Stimulated activated CD4-positive, alpha-beta T cell treated with anti-CD3 and anti-CD28 coated beads, Interleukin-15, amount 100 ng/mL, for 24 hours (primary cell): ENCODE measurements at regions not wholly inside any gene's neighbourhood (a gene's known extent, or its start where the extent isn't known, plus 50 kb on each side); places are given as distances from the start of the nearest gene placed in this dataset.

ENCODE experiments used
- DNase-seq: peaks from one replicate; pipeline ENCODE4 v3.0.0-alpha.2; 2020

DNA sequence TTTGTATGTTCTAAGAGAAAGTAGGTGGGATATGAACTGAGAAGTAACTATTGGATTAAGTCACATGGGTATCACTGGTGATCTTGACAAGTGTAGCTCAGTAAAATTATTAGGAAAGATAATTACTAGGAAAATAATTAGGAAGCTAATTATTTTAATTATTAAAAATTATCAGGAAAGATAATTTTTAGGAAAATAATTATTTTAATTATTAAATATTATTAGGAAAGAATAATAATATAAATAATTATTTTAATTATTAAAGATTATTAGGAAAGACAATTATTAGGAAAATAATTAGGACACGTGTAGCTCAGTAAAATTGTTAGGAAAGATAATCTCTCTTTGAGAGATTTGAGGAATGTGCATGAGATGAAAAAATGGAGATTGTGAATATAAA lies 623.4 kb upstream of the PIK3C3 start:
- no peak for DNase-seq

GRCh38 chr18:41326311-41326710 lies 628.7 kb upstream of the PIK3C3 start:
- no peak for DNase-seq

GRCh38 chr18:41324934-41325333 lies 630.1 kb upstream of the PIK3C3 start:
- no peak for DNase-seq

- DNase-seq: no peak
Observed at GRCh38 chr18:41324020-41324791, 630.8 kb upstream of the PIK3C3 start.

DNA sequence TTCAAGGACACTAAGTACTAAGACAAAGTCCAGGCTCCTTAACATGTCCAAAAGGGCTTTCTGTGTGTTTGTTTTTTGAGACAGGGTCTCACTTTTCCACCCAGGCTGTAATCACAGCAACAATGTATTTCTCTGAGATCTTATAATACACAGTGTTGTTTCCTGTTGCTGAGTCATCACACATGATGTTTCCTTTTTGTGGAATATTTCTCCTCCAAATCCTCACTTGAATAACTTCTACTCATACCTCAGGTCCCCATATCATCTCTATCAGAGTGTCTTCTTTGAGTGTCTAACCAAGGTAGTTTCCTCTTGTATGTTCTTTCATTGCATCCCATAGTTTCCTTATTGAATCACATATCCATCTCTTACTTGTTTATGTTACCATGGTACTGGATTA lies 632.0 kb upstream of the PIK3C3 start:
- DNase-seq: no peak

DNA sequence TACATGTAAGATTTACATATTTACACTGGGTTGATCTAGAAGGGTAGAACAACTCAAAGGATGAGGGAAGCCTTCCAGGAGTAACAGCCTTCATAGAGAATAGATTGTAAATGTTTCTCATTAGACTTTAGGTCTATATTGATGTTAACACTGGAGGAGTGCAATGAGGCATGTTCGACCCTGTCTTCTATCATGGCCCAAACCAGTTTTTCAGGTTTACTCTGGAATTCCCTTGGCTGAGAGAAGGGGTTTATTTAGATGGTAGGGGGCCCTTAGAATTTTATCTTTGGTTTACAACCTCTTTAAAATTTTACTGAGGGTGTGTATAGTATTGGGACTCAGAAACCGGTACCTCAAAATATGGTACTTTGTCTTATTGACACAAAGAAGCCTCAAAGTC lies 634.9 kb upstream of the PIK3C3 start:
- no peak for DNase-seq

DNA sequence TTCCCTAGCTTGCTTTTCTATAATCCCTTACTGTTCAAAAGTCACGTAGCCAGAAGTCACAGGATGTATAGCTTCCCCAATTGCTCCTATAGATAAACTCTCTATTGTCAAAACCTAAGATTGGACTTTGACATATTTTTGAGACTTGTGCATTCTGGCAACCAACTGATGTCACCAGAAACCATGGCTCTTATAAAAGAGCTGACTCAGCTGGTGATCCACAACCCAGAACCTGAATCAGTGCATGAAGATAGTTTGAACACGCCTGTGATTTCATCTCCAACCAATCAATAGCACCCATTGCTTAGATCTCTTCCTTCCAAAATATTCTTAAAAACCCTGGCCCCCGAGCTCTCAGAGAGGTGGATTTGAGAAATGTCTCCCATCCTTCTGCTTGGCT lies 639.9 kb upstream of the PIK3C3 start:
- no peak for DNase-seq

DNA sequence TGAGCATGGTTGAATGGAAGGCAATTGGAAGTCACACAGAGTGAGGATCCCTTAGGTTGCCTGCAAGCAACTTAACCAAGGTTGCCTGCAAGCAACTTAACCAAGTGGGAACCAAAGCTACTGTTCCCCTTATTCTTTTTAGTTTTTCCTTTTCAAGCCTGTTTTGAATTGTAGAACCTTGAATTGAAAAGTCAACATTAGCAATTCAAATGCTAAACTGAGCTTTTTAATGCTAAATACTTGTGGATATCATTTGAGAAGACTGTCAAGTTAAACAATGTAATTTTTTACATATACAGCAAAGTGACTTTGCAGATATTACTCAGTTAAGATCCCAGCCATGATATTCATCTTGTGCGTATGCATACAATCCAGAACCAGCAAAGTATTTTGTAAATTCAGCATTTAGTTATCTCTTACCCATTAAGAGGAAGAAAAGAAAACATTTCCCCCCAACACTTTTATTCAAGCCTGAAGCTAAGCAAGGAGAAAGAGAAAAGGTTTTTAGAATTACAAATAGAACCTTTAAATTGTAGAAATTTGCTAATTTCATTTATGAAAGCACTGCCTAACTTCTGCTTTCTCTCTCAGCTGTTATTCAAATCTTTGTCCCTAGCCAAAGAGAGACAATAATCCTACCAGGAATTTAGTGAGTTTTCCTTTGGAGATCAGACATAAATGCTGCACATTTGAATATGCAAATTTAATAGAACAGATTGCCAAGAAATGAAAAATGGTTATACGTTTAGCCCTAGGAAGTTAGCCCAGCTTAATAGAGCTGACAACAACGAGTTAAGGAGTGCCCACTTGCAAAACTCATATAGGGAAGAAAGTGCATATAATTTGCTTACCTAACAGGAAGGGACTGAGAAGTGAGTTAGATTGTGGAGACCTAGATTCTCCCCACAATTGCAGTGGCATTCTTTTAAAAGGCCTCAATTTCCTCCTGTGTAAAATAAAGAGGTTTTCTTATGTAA lies 643.2 kb upstream of the PIK3C3 start:
- no peak for DNase-seq

DNA sequence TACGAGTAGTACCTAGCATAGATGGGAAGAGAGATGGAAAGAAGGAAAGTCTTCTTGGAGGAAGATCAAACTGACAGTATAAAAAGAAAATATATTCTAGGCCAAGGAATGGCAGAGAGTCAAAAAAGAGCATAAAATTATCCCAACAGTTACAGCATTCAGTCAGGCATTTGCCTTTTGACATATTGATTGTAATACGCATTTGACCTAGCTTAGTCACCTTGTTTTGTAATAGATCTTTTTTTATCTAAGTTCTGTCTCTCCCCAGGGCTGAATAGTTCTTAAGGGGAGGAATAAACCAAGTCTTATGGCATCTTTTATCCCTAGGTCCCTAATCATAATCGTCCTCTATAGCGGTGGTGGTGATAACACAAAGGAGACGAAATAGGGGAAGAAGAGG lies 657.3 kb upstream of the PIK3C3 start:
- no peak for DNase-seq

DNA sequence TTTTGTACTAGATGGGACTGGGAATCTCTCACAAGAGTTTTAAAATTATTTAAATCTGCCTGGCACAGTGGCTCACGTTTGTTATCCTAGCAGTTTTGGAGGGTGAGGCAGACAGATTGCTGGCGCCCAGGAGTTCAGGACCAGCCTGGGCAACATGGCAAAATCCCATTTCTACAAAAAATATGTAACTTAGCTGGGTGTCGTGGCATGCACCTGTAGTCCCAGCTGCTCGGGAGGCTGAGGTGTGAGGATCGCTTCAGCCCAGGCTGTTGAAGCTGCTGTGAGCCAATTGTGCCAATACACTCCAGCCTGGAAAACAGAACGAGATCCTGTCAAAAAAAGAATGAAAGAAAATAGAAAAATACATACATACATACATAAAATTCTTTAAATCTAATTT lies 685.7 kb upstream of the PIK3C3 start:
- DNase-seq: no peak

GRCh38 chr18:41268271-41268670 lies 686.8 kb upstream of the PIK3C3 start:
- DNase-seq: no peak

DNA sequence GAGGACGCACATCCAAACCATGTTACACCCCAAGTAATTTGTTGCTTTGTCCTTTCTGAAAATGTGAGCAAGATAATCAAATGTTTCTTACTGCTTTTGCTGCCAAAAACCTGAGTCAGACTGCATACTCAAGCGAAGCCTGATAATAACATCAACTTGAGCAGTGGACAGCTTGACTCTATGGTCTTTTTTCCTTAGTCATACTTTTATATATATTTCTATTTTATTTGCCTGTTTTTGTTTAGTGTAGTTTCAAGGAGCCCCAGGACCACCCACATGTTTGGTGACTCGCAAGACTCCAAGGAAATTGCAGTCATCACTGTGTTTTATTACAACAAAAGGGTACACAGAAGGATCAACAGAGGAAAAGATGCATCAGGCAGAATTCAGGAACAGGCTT lies 688.4 kb upstream of the PIK3C3 start:
- DNase-seq: no peak

- no peak for DNase-seq
Observed at GRCh38 chr18:41266204-41266603, 688.8 kb upstream of the PIK3C3 start.

DNA sequence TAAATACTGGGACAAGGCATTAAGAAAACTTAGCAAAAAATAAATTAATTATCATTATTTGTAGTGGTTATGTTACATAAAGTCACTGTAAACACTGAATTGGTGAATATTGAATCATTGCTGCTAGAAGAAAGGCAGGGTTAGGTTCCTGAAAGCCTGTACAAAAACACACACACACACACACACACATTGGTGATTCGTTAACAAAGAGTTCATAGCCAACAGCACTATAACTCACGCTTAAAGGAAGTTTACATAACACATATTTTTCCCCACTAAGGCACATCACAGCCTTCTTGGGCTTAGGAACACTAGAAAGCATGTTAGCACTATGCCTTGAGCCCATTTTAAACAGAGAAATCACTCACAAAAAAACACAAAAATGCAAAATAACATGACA lies 690.0 kb upstream of the PIK3C3 start:
- no peak for DNase-seq

GRCh38 chr18:41263956-41264355 lies 691.1 kb upstream of the PIK3C3 start:
- DNase-seq: no peak

DNA sequence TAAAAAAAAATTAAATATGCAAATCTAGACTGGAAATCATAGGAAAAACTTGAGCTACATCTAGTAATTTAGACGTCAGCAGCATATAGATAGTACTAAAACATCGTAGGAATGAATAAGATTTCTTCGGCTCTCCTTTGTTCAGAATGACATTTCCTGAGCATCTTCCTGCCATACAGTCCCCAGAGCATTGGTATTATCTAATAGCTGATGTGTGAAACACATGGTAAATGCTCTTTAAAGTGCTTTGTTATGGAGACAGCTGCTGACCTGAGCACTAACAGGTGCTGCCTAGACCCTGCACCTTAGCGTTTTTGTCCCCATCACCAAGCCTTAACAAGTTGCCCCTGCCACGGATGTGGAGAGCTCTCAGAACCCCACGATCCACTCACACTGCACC lies 692.3 kb upstream of the PIK3C3 start:
- no peak for DNase-seq

DNA sequence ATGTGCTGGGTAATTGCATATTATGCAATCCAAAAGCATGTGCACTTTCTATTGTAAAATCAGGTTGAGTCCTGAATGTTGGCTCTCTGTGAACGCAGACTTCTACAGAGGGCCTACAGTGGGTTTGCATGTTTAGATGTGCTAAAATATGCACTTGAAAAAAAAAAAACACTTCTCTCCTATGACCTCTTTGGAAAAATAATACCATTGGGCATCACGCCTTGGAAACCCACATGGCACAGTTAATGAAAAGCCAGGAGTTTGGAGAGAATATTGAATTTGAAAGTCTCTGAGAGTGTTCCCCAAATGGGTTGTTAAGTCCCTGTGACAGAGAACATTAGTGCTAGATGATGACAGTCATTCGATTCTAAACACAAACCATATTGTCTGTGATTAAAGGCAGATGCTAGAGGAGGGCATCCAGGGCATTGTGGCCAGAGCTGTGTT lies 710.4 kb upstream of the PIK3C3 start:
- DNase-seq: no peak

DNA sequence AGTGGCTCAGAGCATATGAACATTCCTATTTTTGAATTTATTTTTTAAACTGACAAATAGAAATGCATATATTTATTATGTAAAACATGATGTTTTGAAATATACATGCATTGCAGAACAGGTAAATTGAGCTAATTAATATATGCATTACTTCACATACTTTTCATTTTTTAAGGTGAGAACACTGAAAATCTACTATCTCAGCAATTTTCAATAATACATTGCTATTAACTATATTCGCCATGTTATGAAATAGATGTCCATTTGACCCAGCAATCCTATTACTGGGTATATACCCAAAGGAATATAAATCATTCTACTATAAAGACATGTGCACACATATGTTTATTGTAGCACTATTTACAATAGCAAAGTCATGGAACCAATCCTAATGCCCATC lies 717.7 kb upstream of the PIK3C3 start:
- no peak for DNase-seq

- no peak for DNase-seq
Observed at GRCh38 chr18:41231681-41232080, 723.4 kb upstream of the PIK3C3 start.

DNA sequence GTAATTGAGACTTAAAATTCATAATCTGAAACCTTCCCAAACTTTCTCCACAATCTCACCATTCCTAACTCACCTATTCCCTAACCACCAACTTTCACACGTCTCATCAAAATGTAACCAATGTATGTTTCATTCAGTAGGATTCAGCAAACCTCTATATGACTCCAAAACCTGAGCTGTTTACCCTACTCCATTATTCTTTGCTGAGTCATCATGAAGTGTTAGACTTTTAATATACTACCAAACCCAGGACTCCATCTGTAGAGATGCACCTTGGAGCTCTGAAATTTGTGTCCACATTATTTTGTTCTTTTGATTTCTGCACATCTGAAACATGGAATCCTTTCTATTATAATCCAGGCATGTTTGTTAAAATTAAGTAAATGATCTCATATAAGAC lies 727.0 kb upstream of the PIK3C3 start:
- DNase-seq: no peak

DNA sequence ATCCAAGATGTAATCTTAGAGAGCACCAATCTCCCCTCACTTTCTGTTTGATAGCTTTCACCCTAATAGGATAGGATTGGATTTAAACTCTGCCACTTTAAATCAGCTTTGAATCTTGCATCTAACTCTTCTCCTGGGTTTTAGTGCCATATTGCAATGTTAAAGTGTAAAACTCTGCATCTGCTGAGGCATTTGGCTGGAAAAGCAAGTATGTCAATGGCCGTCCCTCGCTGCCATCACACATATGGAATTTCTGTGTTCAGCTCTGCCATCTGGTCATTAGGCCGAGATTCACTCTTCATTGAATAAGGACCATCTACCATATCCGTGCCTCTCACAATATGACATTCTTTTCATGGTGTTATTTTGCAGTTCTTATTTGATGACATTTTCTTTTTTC lies 728.1 kb upstream of the PIK3C3 start:
- no peak for DNase-seq

DNA sequence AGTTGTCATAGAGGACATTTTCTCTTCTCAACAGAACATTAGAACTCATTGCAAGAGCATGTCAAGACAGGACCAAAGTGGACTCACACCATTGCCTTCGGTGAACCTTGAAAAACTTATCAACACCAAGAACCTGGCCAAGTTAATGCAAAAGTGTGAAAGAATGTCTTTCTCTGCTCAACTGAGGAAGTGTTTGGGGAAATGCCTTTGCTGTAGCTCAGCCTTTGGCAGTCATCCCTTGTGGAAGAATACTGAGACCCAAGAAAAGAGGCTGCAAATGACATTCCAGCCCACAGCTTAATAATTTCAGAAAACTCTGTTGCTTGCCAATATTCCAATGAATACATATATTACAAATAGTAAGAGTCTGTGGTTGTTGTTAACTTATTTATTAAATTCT lies 728.8 kb upstream of the PIK3C3 start:
- no peak for DNase-seq

GRCh38 chr18:41216341-41217003 lies 738.6 kb upstream of the PIK3C3 start:
- DNase-seq: no peak

- DNase-seq: no peak
Observed at GRCh38 chr18:41207706-41208105, 747.3 kb upstream of the PIK3C3 start.
